ENCODE measurements at regions not wholly inside any gene's neighbourhood (a gene's known extent, or its start where the extent isn't known, plus 50 kb on each side); places are given as distances from the start of the nearest gene placed in this dataset.
"Not testable (repeated sequence)": the region's sequence is repeated elsewhere in the genome, so short reads cannot be mapped to it uniquely, and the experiment has no call there.

GRCh38 chr4:123649250-123649644 is 252.7 kb downstream of the SPRY1 start:
- DNase-seq, result no peak

GRCh38 chr4:123649645-123650391 is 253.2 kb downstream of the SPRY1 start:
- peak; percentile 6 for DNase-seq

DNA sequence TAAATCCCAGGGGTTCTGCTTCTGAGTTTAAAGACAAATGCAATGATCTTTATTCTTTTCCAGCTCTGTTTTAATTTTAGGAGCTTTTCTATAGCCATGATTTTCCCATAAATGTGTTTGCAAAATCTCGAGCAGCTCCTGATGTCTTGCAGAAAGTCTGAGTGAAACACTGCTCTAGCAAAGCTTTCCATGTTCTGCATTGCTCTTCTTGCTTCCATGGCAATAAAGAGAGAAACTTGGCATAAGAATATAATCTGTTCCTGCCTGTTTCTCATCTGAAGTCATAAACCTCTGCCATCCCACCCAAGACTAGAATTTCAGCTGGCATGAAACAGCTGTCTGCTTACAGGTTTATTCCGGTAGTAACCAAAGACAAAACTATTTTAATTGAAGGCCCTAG is 254.5 kb downstream of the SPRY1 start:
- no peak for DNase-seq

DNA sequence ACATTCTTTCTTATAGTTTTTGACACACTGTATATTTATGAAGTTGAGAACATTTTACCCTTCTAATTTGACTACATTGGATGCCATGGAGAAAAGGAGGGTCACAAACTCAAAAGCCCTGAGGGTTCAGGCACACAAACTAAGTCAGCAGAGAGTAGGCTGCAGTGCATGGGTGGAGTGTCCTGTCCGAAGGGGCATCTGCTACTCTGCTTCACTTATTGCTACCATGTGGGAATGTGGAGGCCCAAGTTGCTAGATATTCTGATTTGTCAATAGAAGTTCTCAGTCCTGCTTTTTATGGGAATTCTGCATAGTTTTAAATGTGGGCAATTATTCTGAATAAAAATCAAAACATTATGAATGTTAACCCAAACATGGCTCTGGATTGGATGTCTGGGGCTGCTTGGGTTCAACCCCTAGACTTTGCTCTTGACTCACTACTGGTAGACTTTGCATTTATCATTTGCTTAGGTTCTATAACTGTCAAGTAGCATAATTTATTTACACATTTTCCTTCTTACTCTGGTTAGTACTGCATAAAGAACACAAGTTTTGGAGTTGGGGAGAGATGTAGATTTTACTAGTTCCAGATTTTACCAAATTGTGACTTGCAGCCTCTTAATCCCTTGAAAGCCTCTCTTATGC is 255.1 kb downstream of the SPRY1 start:
- DNase-seq, result no peak

GRCh38 chr4:123652476-123652875 is 255.9 kb downstream of the SPRY1 start:
- DNase-seq, result no peak

GRCh38 chr4:123653236-123653635 is 256.6 kb downstream of the SPRY1 start:
- DNase-seq, result no peak

GRCh38 chr4:123656746-123657294 is 260.2 kb downstream of the SPRY1 start:
- DNase-seq, result not testable (repeated sequence)

- DNase-seq, result not testable (repeated sequence)
Observed at GRCh38 chr4:123657606-123658005, 261.0 kb downstream of the SPRY1 start.

DNA sequence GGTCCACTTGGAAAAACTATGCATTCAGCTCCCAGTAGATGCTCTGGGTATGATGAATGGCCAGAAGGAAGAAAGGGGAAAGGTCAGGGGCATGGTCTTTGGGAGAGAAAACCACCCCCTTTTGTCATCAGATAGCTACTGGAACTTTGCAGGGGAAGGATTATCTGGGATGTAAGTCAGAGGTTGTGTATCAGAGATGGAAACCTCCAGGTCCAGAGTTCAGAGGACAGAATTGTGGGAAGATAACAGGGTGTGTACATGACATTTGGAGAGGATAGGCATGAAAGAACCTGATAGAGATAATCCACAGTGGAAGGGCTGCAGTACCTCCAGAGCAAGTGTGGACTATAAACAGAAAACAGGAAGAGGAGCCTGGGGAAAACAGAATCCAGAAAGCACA is 262.7 kb downstream of the SPRY1 start:
- no peak for DNase-seq

- no peak for DNase-seq
Observed at GRCh38 chr4:123659730-123660129, 263.1 kb downstream of the SPRY1 start.

DNA sequence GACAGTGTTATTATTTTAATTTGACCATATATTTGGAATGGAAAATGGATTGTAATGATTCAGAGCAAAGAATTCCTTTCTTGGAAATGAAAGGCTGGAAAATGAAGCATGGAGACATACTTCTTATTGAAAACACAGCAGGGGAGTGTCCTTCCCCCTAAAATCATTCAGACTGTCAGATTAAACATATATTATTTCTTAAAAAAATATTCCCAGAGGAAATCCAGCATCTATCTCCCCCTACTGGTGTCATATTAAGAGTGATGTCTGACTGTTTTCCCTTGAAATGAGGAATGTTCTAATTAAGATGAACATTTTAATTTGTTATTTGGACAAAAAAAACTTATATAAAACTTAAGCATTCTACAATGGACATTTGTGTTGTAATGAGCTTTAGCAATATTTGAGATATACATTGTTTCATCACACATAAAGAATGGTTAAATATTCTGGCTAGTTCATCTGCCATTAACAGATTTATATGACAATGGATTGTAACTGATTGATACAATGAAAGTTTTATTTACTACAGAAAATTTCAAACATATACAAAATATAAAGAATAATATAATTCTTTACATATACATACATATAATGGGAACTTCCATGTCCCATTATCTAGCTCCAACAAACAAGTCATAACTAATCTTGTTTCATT is 264.6 kb downstream of the SPRY1 start:
- no peak for DNase-seq

DNA sequence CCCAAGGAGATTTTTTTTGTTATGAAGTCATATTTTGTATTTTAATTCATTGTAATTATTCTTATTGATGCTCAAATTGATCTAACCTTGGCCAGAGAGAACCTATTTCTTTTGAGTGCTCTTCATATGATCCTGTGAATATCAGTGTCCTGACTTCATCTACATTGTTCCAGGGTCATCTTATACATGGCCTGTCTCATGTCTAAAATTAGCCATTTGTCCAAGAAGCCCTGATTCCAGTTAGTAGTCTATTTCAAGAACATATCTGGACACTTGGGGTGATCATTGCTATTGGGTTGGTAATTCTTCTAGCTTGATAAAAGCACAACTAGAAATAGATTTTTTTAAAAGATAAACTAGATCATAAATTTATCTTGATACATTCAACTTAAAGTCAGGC is 266.2 kb downstream of the SPRY1 start:
- DNase-seq, result no peak

GRCh38 chr4:123666486-123666885 is 269.9 kb downstream of the SPRY1 start:
- no peak for DNase-seq

GRCh38 chr4:123667496-123667895 is 270.9 kb downstream of the SPRY1 start:
- DNase-seq, result no peak

DNA sequence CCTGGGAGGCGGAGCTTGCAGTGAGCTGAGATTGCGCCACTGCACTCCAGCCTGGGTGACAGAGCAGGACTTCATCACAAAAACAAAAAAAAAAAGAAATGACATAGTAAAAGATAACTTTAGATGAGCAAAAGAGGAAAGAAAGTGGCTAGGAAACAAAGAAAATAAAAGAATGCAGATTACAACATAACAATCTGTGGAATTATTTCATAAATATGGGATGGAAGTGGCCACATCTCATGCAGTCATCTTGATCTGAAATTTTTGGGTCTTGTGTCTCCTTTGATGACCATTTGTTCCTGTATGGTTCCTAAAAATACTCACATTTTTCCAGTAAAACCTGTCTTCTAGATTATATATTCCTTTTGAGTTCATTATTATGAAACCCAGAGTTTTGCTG is 271.4 kb downstream of the SPRY1 start:
- no peak for DNase-seq

DNA sequence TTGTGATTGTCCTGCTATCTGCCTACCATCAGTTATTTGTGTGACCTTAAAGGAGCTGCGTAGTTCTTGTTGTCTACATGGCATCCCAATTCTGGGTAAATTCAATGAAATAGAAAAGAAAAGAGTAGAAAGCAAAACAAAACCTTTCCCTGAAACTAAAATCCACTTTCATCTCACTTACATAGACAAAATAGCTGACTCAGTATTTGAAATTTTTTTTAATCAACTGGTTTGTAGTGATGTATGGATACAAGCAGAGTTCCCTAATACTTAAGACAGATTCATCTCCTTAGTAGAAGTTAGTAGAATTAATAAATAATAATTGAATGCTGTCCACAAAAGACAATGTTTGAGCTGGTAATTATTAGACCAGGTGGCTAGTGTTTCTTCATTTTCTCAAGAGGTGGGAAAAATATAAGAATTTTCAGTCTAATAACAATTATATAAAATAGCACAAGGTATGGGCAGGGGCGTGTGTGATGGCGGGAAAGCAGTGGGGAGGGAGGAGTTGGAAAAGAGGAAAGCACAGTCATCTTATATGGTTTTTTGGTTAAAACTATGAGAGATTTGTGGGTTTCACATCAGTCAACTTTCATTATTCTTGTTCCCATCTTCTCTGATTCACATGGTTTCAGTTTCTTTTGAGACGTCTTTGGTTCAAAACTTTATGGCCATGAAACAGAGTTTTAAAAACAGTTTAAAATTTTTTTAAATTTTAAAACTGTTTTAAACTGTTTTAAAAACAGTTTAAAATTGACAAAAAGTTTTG is 275.2 kb downstream of the SPRY1 start:
- DNase-seq, result no peak

DNA sequence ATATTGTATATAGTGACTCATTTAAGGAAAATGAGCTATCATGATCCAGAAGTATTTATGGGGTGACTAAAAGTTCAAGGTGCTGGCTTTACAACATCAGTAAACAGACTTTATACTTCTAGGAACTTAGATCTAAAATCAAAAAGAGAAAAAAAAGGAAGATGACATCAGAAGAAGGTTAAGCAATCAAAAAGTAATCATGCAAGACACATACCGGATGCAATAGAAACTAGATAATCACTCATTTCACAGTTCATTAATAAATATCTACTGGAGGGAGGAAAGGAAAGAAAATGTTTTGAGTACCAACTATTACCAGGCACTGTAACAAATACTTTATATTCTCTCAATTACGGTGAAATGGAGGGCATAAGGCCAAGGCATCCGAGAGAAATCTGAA is 276.4 kb downstream of the SPRY1 start:
- no peak for DNase-seq

- no peak for DNase-seq
Observed at GRCh38 chr4:123673971-123674370, 277.4 kb downstream of the SPRY1 start.

- no peak for DNase-seq
Observed at GRCh38 chr4:123674762-123675465, 278.3 kb downstream of the SPRY1 start.

DNA sequence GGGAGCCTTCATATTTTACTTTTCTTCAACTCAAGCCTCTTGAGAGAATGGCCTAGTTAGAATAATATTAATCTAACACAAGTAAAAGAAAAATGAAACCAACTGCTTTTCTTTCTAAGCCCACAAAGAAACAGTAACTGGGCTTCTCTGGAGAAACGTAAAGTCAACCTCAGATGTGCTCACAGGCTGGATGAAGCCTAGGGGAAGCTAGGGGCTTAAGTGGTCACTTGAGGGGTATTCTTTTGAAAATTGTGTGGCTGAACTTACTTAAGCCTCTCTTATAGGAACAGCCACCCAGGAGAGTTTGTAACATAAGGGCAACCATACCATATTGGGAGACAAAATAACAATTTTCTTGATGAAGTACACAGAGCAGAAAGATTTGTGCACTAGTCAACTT is 279.0 kb downstream of the SPRY1 start:
- DNase-seq, result no peak

DNA sequence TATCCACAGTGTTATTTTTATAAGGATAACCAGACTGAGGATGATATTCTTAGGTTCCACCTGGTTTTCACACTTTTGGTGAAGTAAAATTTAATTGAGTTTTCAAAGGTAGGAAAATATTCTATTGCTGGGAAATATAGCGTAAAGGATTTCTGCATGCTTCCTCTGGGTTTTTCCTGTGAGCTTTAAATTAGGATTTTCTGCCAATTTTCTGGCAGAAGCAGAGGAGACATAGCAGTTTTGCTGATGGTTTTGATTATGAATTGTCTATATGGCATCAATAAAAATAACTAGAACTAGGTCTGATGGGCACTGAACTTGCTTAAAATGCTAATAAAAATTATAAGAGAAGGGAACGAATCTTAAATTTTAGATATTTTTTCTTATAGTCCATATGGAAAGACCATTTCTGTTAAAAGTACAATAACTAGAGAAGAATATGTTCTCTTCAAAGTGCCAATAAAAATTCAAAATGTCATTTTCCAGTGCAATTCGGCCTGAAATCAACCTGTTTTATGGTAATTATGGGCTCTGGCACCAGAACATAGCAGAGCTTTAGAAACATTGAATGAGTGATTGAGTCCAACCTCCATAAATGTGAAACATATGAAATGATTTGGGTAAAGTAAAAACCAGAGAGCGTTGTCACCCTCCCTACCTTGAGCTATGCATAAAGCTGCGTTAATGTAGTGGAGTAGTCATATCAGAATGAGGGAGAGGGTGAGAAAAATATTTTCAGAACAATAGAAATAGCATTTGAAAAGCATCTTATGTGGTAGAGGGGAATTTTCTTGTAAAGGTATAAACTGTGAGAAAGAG is 279.7 kb downstream of the SPRY1 start:
- no peak for DNase-seq

- no peak for DNase-seq
Observed at GRCh38 chr4:123676890-123677229, 280.3 kb downstream of the SPRY1 start.

Measured in NCI-H774 (cell line).